HG02884 (cell line): ENCODE measurements at regions not wholly inside any gene's neighbourhood (a gene's known extent, or its start where the extent isn't known, plus 50 kb on each side); places are given as distances from the start of the nearest gene placed in this dataset.
"Not testable (repeated sequence)": the region's sequence is repeated elsewhere in the genome, so short reads cannot be mapped to it uniquely, and the experiment has no call there.

ENCODE experiments used
- ATAC-seq: cut with Tn5 transposase; IDR thresholded peaks from one replicate; pipeline ENCODE4 v1.9.1; 2021; ENCODE audit warnings: mild to moderate bottlenecking, moderate library complexity; ENCODE audit not compliant: unreplicated experiment

DNA sequence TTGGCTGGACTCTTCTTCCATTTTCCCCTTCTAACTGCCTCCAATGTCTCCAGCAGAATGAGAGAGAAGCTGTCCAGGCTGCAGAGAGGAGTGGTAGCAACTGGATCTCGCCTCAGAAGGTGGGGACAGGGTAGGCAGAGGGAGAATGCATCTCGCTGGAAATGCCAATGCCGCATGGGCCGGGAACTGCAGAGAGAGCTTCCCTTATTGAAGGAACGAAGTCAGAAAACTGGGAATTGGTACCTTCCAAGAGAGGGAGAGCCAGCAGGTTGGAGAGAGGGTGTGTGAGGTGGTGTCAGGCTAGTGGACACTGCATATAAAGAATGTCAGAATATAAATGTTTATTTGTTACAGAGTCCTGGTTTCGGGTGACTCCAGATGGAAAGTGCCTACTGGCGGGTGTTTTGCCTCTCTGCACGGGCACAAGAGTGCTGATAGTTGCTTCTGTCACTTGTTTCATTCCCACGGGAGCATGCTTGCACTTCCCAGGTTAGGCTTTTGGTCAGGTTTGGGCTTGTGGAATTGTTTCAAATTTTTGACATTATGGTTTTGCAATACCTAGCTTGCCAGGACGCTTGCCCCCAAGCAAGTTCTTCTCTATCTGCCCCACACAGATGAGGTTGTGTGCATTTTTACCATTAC lies 156.8 kb upstream of the STS start:
- ATAC-seq: no peak

DNA sequence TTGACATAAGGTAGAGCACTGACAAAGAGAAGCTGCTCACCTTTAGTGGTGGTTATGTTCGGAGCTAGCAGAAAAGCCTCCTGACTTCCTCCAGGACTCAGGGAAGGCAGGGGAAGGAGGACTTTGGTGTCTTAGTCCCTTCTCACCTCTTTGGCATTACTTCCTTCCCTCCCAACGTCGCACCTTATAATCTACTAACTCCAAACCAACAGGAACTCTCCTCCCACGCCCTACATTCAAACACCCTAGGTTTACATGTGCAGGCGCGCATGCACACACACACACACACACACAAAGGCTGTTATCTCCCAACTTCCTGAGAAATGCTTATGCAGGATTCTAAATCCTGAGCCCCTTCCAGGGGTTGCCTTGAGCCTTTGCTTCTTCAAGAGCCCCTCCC lies 157.7 kb upstream of the STS start:
- no peak for ATAC-seq

DNA sequence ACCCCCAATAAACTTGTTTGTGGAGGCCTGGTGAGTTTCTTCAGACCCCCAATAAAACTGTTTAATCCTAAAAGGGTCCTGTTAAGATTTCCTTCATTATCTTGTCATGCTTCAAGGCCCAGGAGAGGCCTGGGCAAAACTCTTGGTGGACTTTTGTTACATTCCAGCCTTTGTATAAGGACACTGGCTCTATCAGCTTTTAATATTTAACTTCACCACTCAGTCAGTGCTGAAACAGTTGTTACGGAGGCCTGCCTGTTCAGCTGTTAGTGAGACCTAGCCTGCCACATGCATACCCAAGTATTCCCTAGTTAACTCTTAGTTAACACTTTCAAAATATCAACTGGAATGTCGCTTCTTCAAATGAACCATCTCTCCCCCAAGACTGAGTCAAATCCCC lies 158.8 kb upstream of the STS start:
- not testable (repeated sequence) for ATAC-seq

DNA sequence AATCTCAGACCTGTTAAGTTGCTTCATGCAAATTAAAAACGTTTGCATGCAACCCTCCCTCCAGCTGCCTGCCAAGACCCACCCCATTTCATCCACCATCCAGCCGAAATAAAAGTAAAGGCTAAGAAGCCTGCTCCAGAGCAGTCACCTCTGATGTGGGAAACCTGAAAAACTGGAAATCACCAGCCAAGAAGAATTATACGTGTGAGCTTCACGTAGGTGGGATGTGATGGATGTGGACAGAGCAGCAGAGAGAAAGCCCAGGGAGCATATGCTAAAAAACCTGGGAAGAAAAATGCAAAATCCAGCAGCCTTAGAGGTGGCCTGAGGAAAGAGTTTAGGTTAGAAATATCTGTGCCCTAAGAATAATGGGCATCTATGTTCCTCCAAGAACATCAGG lies 160.6 kb upstream of the STS start:
- no peak for ATAC-seq

DNA sequence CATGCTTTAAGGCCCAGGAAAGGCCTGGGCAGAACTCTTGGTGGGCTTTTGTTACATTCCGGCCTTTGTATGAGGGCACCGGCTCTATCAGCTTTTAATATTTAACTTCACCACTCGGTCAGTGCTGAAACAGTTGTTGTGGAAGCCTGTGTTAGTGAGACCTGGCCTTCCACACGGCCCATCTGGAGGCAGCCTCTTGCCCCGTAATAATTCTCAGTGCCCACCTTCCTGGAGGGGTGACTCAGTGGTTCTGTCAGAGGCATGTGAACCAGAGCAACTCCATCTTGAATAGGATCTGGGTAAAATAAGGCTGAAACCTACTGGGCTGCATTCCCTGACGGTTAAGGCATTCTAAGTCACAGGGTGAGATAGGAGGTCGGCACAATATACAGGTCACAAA lies 162.0 kb upstream of the STS start:
- no peak for ATAC-seq

DNA sequence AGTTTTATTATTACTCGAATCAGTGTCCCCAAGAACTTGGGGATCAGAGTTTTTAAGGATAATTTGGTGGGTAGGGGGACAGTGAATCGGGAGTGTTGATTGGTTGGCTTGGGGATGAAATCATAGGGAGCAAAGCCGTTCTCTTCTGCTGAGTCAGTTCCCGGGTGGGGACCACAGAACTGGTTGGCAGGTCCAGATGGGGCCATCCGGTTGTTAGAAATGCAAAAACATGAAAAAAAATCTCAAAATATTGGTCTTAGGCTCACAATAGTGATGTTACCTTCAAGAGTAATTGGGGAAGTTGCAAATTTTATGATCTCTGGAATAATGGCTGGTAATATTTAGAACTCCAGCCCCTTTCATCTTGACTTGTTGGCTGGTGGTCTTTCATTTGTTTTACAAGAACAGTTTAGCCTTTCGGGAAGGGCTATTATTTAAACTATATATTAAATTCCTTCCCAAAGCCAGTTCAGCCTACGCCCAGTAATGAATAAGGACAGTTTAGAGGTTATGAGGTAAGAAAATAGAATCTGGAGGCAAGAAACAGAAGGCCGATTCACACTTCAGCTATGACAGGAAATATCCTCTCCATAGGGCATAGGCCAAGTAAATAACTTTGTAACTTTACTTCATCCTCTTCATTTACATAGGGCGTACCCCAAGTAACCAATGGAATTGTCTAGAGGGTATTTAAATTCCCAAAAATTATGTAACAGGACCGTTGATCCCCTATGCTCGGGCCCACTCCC lies 164.1 kb upstream of the STS start:
- no peak for ATAC-seq

DNA sequence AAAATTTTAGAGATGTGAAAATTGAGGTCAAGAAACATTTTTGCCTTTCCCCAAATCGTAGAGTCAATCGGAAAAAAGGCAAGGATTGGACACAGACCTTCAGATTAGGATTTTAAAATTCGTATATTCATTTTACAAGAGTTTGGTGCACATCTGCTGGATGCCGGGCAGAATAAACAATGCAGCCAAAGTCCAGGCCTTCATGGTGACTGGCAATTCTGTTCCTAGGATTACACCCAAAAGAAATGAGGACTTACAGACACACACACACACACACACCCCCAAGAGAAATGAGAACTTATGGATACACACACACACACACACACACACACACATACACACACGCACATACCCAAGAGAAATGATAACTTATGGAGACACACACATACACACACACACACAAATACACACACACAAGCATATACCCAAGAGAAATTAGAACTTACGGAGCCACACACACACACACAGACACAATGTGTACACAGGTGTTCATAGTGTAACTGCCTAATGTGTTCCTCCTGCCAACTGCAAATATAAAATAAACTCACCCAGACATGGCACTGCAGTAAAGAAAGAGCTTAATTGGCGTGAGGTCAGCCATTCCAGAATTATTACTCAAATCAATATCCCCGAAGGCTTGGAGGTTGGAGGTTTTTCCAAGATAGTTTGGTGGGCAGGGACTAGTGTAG lies 165.7 kb upstream of the STS start:
- no peak for ATAC-seq

DNA sequence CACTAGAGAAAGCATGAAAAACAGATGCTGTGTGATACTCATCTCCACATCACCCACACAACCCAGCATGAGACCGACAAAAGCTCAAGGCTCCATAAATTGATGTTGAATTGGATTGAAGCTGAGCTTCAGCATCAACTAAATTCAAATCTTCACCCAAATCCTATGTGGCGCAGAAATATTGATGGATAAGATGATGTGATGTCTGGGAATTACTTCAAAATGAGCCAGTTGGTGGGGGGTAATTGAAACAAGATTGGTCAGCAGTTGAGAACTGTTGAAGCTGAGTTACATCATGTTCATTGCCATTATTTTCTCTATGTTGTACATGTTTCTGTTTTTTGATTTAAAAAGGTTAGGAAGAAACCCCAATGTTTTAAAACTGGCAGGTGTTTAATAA lies 166.5 kb upstream of the STS start:
- ATAC-seq: no peak

DNA sequence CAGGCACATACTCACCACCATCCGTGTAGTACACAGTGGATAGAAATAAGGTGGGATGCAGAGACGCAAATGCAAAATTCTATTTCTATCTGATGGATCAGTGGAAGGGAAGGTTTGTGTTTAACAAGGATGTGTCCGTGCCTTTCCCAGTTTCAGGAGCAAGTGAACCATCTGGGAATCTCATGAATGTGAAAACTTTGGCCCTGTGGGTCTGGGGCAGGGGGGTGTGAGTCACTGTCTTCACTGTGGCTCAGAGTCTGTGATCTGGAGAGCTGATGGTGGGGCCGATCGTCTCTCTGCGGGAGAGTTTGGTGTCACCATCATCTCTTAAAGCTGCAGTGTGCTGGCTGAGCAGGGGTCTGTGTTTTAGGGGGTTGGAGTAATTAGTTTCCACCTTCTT lies 179.3 kb upstream of the STS start:
- ATAC-seq: no peak

DNA sequence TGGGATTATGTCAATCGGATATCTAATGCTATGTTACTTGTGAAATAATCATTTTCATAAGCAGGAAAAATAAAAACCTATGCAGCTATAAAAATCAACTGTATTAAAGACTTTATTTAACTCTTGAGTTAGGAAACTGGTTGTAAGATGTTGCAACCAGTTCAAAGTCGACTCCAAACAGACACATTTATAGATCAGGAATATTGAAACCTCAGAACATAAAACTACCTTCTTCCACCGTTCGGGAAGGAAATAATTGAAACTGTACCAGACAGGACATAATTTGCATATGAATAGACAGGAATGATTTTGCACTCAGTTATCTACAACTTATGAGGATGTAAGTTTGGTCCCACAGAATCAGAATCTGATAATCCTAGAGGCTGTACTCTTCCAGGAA lies 181.8 kb upstream of the STS start:
- ATAC-seq: no peak

DNA sequence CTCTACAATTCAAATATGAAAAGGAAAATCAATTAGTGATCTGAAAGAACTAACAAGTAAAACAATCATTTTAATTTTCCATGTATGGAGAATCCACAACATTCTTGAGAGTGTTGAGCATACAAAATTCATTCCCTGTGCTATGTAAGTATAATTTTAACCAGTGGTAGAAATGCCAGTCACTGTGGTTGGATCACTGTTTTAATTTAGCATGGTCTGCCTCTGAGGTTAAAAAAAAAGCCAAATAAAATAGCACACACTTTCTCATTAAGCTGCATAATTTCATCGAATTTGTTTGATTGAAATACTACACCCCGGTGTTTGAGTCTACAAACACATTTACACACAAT lies 185.5 kb upstream of the STS start:
- ATAC-seq: no peak

DNA sequence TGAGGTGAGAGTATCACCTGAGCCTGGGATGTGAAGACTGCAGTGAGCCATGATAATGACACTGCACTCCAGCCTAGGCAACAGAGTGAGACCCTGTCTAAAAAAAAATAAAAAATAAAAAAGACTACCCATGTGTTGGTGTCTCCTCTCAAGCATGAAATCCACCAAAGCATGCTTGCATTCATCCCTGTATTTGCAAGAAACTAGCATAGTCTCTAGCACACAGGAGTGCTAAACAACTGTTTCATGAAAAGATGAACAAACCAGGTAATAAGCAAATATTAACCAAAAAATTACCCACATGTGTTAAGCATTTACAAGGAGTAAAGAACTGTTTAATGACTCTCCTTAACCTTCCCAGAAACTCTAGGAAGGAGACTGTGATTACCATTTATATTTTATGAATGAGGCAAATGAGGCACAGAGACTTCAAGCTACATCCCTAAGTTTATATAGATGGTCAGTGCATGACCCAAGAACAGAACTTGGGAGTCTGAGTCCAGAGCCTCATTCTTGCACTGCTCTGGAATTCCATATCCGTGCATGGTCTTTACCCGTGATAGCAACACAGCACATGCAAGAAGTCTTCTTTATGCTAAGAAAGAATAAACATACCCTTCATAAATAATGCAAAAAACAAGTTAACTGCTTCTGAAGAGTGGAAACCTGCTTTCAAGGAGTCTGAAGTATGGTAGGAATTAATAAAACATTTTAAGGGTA lies 186.1 kb upstream of the STS start:
- ATAC-seq: no peak

DNA sequence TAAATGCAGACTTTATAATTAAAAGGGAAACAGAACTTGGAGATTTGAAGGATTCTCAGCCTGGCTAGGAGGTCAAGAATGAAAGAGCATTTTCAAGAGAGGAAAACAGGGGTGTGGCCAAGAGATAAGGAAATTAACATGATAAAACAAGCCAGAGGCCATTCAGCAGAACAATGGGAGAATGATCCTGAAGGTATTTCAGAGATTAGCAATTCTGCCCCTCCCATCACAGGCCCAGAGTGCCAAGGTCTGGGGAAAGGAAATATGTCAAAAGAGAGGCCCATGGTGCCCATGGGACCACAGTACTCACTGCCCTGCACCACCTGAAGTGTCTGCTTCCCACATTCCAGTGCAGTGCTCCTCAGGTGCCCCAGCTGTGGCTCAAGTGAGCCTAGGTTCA lies 188.5 kb upstream of the STS start:
- ATAC-seq: no peak

DNA sequence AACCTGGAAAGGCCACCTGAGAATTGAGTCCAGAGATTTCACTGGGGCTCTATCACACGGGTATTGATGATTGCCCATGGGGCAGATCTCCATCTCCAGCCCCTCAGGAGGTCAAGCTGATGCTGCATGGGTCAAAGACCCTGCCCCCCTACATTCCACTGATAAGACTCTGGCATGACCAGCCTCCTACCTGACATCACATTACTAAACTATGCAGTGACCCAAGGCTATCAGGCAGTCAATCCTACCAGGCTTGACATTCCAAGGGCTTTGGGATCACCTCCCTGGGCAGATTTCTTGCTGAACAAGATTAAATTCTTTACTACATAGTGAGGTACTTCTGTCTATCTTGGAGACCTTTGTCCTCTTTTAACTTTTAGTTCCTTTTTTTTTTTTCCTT lies 192.7 kb upstream of the STS start:
- no peak for ATAC-seq

DNA sequence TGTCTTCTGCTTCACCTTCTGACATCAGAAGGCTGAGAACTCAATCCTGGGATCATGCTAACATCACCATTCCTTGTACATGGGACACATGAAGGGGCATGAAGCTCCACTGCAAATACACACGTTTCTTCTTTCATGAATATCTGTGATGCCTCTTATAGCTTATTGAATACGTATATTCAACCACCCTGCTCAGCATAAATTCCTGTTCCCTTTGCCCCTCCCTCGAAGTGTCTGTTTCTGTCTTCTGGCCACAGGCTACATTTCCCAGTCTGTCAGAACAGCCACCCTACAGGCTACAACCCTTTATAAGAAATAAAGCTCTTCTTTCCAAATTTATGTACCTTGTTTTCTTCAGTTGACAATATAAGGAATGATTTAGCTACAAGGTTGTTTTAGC lies 201.3 kb upstream of the STS start:
- no peak for ATAC-seq

DNA sequence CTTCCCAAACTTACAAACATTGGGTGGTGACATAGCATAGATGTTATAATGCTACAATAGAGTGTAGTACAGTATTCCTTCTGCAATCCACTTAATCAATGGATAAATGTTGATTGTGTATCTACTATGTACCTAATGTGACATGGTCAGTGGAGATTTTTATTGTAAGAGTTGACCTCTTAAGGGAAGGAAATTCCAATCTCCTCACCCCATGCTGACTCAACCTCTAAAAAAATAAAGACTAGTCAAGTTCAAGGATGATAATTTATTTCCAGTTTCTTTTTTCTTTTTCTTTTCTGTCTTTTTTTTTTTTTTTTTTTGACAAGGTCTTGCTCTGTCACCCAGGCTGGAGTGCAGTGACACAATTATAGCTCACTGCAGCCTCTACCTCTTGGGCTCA lies 206.5 kb upstream of the STS start:
- ATAC-seq: no peak

DNA sequence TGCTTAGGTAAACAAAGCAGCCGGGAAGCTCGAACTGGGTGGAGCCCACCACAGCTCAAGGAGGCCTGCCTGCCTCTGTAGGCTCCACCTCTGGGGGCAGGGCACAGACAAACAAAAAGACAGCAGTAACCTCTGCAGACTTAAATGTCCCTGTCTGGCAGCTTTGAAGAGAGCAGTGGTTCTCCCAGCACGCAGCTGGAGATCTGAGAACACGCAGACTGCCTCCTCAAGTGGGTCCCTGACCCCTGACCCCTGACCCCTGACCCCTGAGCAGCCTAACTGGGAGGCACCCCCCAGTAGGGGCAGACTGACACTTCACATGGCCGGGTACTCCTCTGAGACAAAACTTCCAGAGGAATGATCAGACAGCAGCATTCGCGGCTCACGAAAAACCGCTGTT lies 214.6 kb upstream of the STS start:
- ATAC-seq: not testable (repeated sequence)

DNA sequence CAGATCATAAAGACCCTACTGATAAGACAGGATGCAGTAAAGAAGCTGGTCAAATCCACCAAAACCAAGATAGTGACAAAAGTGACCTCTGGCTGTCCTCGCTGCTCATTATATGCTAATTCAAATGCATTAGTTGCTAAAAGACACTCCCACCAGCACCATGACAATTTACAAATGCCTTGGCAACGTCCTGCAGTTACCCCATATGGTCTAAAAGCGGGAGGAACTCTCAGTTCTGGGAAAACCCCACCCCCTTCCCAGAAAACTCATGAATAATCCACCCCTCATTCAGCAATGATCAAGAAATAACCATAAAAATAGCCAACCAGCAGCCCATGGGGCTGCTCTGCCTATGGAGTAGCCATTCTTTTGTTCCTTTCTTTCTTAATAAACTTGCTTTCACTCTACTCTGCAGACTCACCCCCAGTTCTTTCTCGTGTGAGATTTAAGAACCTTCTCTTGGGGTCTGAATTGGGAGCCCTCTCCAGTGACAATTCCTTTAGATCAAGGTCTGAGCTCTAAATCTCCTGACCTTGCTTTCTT lies 217.1 kb upstream of the STS start:
- no peak for ATAC-seq

DNA sequence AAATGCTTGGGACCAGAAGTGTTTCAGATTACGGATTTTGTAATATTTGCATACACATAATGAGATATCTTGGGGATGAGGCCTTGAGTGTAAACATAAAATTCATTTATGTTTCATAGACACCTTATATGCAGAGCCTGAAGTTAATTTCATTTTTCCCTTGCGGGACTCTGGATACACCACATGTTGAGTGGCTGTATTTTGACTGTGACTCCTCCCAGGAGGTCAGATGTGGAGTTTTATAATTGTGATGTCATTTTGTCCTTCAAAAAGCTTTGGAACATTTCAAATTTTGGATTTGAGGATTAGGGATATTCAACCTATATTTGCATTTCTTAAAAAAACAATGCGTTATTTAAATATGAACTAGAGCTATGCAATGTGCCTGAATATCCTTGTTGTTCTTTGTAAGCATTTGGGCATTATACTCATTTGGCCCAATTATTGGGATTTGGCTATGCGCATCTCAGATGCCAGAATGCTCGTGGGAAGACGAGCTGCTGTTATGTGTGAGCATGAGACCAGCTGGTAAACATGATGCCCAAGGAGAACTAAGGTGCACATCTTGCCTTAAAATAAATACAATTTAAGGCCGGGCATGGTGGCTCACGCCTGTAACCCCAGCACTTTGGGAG lies 223.0 kb upstream of the STS start:
- ATAC-seq: no peak

DNA sequence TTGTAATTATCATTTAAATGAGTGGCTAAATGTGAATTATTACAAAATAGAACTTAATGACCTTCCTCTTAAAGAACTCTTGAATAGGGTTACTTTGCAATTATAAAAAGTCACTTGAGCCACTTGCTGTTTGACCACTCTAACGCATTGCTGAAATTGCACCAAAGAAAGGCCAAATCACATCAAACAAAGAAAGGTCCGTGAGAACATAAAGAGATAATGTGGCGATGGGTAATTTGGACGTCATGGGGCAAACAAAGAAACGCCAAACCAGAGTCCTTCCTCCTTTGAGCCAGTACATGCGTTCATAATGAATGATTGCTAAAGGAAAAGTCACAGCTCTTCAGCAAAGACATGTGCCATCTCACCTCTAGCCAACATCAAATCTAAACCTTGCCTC lies 229.8 kb upstream of the STS start:
- no peak for ATAC-seq

DNA sequence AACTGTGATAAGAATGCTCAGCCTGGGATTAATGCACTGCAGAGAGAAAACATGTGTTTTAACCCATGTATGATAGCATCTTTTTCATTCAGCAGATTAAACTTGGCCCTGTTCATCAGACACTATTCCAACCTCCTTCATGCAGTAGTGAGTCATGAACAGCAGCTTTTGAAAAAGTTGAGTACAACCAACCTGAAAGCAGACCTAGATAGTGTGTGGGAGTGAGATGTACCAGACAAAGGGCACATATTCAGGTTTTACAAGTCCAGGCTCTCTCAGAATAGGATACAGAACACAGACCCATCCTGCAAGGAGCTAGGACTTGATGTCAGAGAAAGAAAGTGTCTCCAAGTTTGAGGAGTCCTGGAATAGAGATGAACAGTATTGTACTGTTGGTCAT lies 237.3 kb upstream of the STS start:
- ATAC-seq: no peak
